ENCODE measurements at regions not wholly inside any gene's neighbourhood (a gene's known extent, or its start where the extent isn't known, plus 50 kb on each side); places are given as distances from the start of the nearest gene placed in this dataset.

- no peaks in the 10 kb centered on the region for H3K27me3 ChIP-seq (ENCODE audit: control insufficient read depth, insufficient read depth, low read length)
- no peak for TF ChIP-seq CTCF (IDR thresholded peaks at IDR 0.05)
- H3K9me3 ChIP-seq (ENCODE audit: control insufficient read depth, insufficient read depth, low read depth, low read length), result no peaks in the 10 kb centered on the region
- no peaks in the 10 kb centered on the region for H3K36me3 ChIP-seq (ENCODE audit: control insufficient read depth, insufficient read depth, low read length)
- ChIA-PET POLR2A (no interaction called here), CTCF (no interaction called here)
- no peak overlapping the region for H3K4me3 ChIP-seq (ENCODE audit: low read depth in 2 of 2, low read length in 2 of 2)
- BruUV-seq (replicated peaks), result no TSS peak
- in situ Hi-C loops (cut with HindIII; ENCODE audit: low pct_unique_long_range_greater_than_20kb, low sequenced_read_pairs), result no loop called here
- H3K4me1 ChIP-seq (ENCODE audit: control insufficient read depth, insufficient read depth, low read length), result no peaks in the 10 kb centered on the region
- intact Hi-C loops (cut with micrococcal nuclease; ENCODE audit: unreplicated experiment), result no loop called here
- no peak for ATAC-seq
- H3K27ac ChIP-seq (ENCODE audit: low read length), result no peak overlapping the region
- no peak for DNase-seq (ENCODE audit: low read depth, low spot score)
Observed at GRCh38 chr7:84848219-84848973, 338.5 kb downstream of the SEMA3D start.

- CTCF ChIA-PET, result no interaction called here
- intact Hi-C loops (cut with micrococcal nuclease; ENCODE audit: unreplicated experiment), result no loop called here
- Histone ChIP-seq H3K9me3 (ENCODE audit: control insufficient read depth, insufficient read depth, low read depth, low read length) (no peaks in the 10 kb centered on the region), H3K27me3 (ENCODE audit: control insufficient read depth, insufficient read depth, low read length) (no peaks in the 10 kb centered on the region), H3K27ac (ENCODE audit: low read length) (no peak overlapping the region), H3K4me3 (ENCODE audit: low read depth in 2 of 2, low read length in 2 of 2) (no peak overlapping the region), H3K4me1 (ENCODE audit: control insufficient read depth, insufficient read depth, low read length) (no peaks in the 10 kb centered on the region), H3K36me3 (ENCODE audit: control insufficient read depth, insufficient read depth, low read length) (no peaks in the 10 kb centered on the region)
- no peak for ATAC-seq
- POLR2A ChIA-PET, result no interaction called here
- no TSS peak for BruUV-seq (replicated peaks)
- no peak for TF ChIP-seq CTCF (IDR thresholded peaks at IDR 0.05)
- TF ChIP-seq TCF7L2 (IDR thresholded peaks at IDR 0.05; ENCODE audit: low read depth, low read length), result no peak
- no peak for TF ChIP-seq POLR2AphosphoS5 (IDR thresholded peaks at IDR 0.05; ENCODE audit: low read depth, low read length)
- TF ChIP-seq REST (IDR thresholded peaks at IDR 0.05; ENCODE audit: insufficient read depth in 1 of 2, low read depth in 2 of 2, low read length in 1 of 2), result no peak
- TF ChIP-seq SIN3A (IDR thresholded peaks at IDR 0.05; ENCODE audit: borderline replicate concordance, insufficient read depth, low read depth, low read length), result no peak
- no peak for DNase-seq (ENCODE audit: low read depth, low spot score)
- in situ Hi-C loops (cut with HindIII; ENCODE audit: low pct_unique_long_range_greater_than_20kb, low sequenced_read_pairs), result no loop called here
Observed at GRCh38 chr7:84847790-84848189, 339.1 kb downstream of the SEMA3D start.
